ENCODE measurements at regions not wholly inside any gene's neighbourhood (a gene's known extent, or its start where the extent isn't known, plus 50 kb on each side); places are given as distances from the start of the nearest gene placed in this dataset.

DNA sequence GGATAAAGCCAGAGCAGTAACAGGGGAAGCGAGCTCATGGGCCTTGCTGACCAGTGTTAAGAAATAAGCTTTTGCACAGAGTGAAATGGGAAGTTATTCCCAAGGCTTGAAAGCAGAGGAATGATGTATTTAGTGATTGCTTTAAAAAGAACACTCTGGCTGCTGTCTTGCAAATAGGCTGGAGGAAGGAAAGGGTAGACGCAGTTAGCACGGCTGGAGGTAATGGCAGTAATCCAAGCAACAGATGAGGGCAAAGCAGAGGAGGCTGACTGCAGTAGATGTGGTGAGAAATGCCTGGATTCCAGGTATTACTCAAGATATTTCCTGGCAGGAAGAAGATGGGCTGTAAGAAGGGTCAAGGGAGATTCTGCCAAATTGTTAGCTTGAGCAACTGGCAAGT, 1342.3 kb upstream of the AGA start:
- TF ChIP-seq EZH2 (IDR thresholded peaks at IDR 0.05; ENCODE audit: borderline replicate concordance, low read depth, low read length, poor library complexity, severe bottlenecking) (no peak), CTCF (conservative IDR thresholded peaks at IDR 0.05; ENCODE audit: low read depth, low read length) (no peak)
- Histone ChIP-seq H3K36me3 (ENCODE audit: insufficient read depth, low read length, poor library complexity, severe bottlenecking) (no peaks in the 10 kb centered on the region), H3K9me3 (ENCODE audit: low read depth, low read length, poor library complexity, severe bottlenecking) (no peaks in the 10 kb centered on the region), H3K4me3 (ENCODE audit: low read depth, low read length, poor library complexity, severe bottlenecking) (no peak overlapping the region), H3K27ac (ENCODE audit: low read depth, low read length, poor library complexity, severe bottlenecking) (no peak overlapping the region), H3K27me3 (replicated peaks; ENCODE audit: insufficient read depth, low read depth, low read length, poor library complexity) (no peaks in the 10 kb centered on the region), H3K4me1 (ENCODE audit: insufficient read depth, low read length, poor library complexity, severe bottlenecking) (no peaks in the 10 kb centered on the region)
- ChIA-PET CTCF (no interaction called here), POLR2A (ENCODE audit: low non-redundant PET) (no interaction called here)
- intact Hi-C loops (cut with micrococcal nuclease; ENCODE audit: unreplicated experiment): no loop called here
- DNase-seq (ENCODE audit: low spot score): no peak
- BruUV-seq (replicated peaks): no TSS peak

GRCh38 chr4:178789279-178789678, 1347.0 kb upstream of the AGA start:
- Histone ChIP-seq H3K9me3 (ENCODE audit: low read depth, low read length, poor library complexity, severe bottlenecking) (no peaks in the 10 kb centered on the region), H3K27me3 (replicated peaks; ENCODE audit: insufficient read depth, low read depth, low read length, poor library complexity) (no peaks in the 10 kb centered on the region), H3K4me3 (ENCODE audit: low read depth, low read length, poor library complexity, severe bottlenecking) (no peak overlapping the region), H3K4me1 (ENCODE audit: insufficient read depth, low read length, poor library complexity, severe bottlenecking) (no peaks in the 10 kb centered on the region), H3K36me3 (ENCODE audit: insufficient read depth, low read length, poor library complexity, severe bottlenecking) (no peaks in the 10 kb centered on the region), H3K27ac (ENCODE audit: low read depth, low read length, poor library complexity, severe bottlenecking) (no peak overlapping the region)
- intact Hi-C loops (cut with micrococcal nuclease; ENCODE audit: unreplicated experiment): no loop called here
- no TSS peak for BruUV-seq (replicated peaks)
- no peak for DNase-seq (ENCODE audit: low spot score)
- CTCF ChIA-PET: no interaction called here
- TF ChIP-seq CTCF (conservative IDR thresholded peaks at IDR 0.05; ENCODE audit: low read depth, low read length) (no peak), EZH2 (IDR thresholded peaks at IDR 0.05; ENCODE audit: borderline replicate concordance, low read depth, low read length, poor library complexity, severe bottlenecking) (no peak)
- POLR2A ChIA-PET (ENCODE audit: low non-redundant PET): no interaction called here

DNA sequence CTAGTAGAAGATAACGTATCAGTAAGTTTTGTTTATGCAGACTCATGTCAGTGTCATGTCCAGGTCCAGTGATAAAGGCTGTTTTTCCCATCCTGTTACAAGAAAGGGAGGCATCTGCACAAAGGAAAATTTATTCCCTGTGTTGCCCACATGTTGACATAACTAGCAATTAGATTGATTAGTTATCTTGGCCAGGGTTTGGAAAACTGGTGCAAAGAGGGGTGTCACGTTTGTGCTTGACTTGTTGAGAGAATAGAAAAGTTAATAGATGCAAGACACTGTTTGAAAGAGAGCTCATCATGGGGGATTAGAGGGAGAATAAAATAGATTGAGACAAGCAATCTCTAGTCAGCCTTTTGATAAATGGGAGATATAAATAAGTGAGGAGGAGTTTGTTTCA, 1357.0 kb upstream of the AGA start:
- H3K4me3 ChIP-seq (ENCODE audit: low read depth, low read length, poor library complexity, severe bottlenecking): no peak overlapping the region
- H3K36me3 ChIP-seq (ENCODE audit: insufficient read depth, low read length, poor library complexity, severe bottlenecking): no peaks in the 10 kb centered on the region
- no peaks in the 10 kb centered on the region for H3K4me1 ChIP-seq (ENCODE audit: insufficient read depth, low read length, poor library complexity, severe bottlenecking)
- no peak overlapping the region for H3K27ac ChIP-seq (ENCODE audit: low read depth, low read length, poor library complexity, severe bottlenecking)
- peaks cover 4% of the 10 kb centered on the region for H3K27me3 ChIP-seq (replicated peaks; ENCODE audit: insufficient read depth, low read depth, low read length, poor library complexity)
- BruUV-seq (replicated peaks): no TSS peak
- H3K9me3 ChIP-seq (ENCODE audit: low read depth, low read length, poor library complexity, severe bottlenecking): no peaks in the 10 kb centered on the region
- no peak for TF ChIP-seq EZH2 (IDR thresholded peaks at IDR 0.05; ENCODE audit: borderline replicate concordance, low read depth, low read length, poor library complexity, severe bottlenecking)
- no peak for TF ChIP-seq CTCF (conservative IDR thresholded peaks at IDR 0.05; ENCODE audit: low read depth, low read length)
- POLR2A ChIA-PET (ENCODE audit: low non-redundant PET): no interaction called here
- intact Hi-C loops (cut with micrococcal nuclease; ENCODE audit: unreplicated experiment): no loop called here
- CTCF ChIA-PET: no interaction called here
- no peak for DNase-seq (ENCODE audit: low spot score)
